Neural progenitor cell (in vitro differentiated cells): ENCODE measurements at regions not wholly inside any gene's neighbourhood (a gene's known extent, or its start where the extent isn't known, plus 50 kb on each side); places are given as distances from the start of the nearest gene placed in this dataset.

Source experiments
- DNase-seq: peaks from one replicate; pipeline ENCODE4 v3.0.0-alpha.2; 2016; ENCODE audit warnings: low spot score
- H2AFZ ChIP-seq: fragments of 200-600 bp; sonication (generic); replicated peaks from 2 replicates; pipeline ENCODE4 v1.6.1; 2016; ENCODE audit warnings: antibody characterized with exemption
- H3F3A ChIP-seq: fragments of 200-600 bp; sonication (generic); 2 replicates; pipeline ENCODE4 v1.6.1; 2016; ENCODE audit warnings: antibody characterized with exemption, low read depth
- H3K27ac ChIP-seq: fragments of 200-600 bp; sonication (generic); 2 replicates; pipeline ENCODE4 v1.5.1; 2016; ENCODE audit warnings: mild to moderate bottlenecking
- H3K27me3 ChIP-seq: fragments of 200-600 bp; sonication (generic); 2 replicates; pipeline ENCODE4 v1.6.1; 2016; ENCODE audit warnings: mild to moderate bottlenecking, moderate library complexity
- H3K36me3 ChIP-seq: fragments of 200-600 bp; sonication (generic); 2 replicates; pipeline ENCODE4 v1.5.1; 2016
- H3K4me1 ChIP-seq: fragments of 200-600 bp; sonication (generic); 2 replicates; pipeline ENCODE4 v1.6.1; 2016; ENCODE audit warnings: mixed run types
- H3K4me2 ChIP-seq: fragments of 200-600 bp; sonication (generic); 2 replicates; pipeline ENCODE4 v1.6.1; 2016
- H3K4me3 ChIP-seq: fragments of 200-600 bp; sonication (generic); 2 replicates; pipeline ENCODE4 v1.5.1; 2016
- H3K79me2 ChIP-seq: fragments of 200-600 bp; sonication (generic); 2 replicates; pipeline ENCODE4 v1.6.1; 2016; ENCODE audit warnings: low read depth
- H3K9ac ChIP-seq: fragments of 200-600 bp; sonication (generic); 2 replicates; pipeline ENCODE4 v1.6.1; 2016
- H3K9me3 ChIP-seq: fragments of 200-600 bp; sonication (generic); 2 replicates; pipeline ENCODE4 v1.5.1; 2016; ENCODE audit warnings: low read depth
- H4K20me1 ChIP-seq: fragments of 200-600 bp; sonication (generic); 2 replicates; pipeline ENCODE4 v1.6.1; 2016; ENCODE audit warnings: low read depth
- H3K27ac Mint-ChIP-seq: 3 replicates; pipeline ENCODE4 v1.8.0; 2021; ENCODE audit warnings: mixed read lengths
- H3K27me3 Mint-ChIP-seq: 2 replicates; pipeline ENCODE4 v1.8.0; 2022; ENCODE audit warnings: low read depth, mild to moderate bottlenecking, inconsistent platforms, moderate library complexity, mixed read lengths; ENCODE audit not compliant: insufficient read depth
- H3K36me3 Mint-ChIP-seq: 3 replicates; pipeline ENCODE4 v1.8.0; 2021; ENCODE audit warnings: mixed read lengths
- H3K4me1 Mint-ChIP-seq: 3 replicates; pipeline ENCODE4 v1.8.0; 2021; ENCODE audit warnings: mixed read lengths
- H3K4me3 Mint-ChIP-seq: 3 replicates; pipeline ENCODE4 v1.8.0; 2021; ENCODE audit warnings: mild to moderate bottlenecking, moderate library complexity, mixed read lengths
- H3K9me3 Mint-ChIP-seq: 3 replicates; pipeline ENCODE4 v1.8.0; 2020; ENCODE audit warnings: mixed read lengths
- CTCF ChIP-seq: fragments of 200-600 bp; sonication (generic); IDR thresholded peaks from 2 replicates; pipeline ENCODE4 v1.5.1; 2017; ENCODE audit warnings: antibody characterized with exemption, mild to moderate bottlenecking
- EZH2 ChIP-seq: fragments of 200-600 bp; sonication (generic); IDR thresholded peaks from 2 replicates; pipeline ENCODE4 v1.6.1; 2017; ENCODE audit warnings: antibody characterized with exemption, mild to moderate bottlenecking, moderate library complexity
- EZH2phosphoT487 ChIP-seq: fragments of 200-600 bp; sonication (generic); IDR thresholded peaks from 2 replicates; pipeline ENCODE4 v1.6.1; 2017; ENCODE audit warnings: antibody characterized with exemption

GRCh38 chr3:187873843-187874242 is 128.6 kb upstream of the BCL6 start:
- Histone ChIP-seq H2AFZ (no peak overlapping the region), H3K4me2 (no peak overlapping the region), H3K4me1 (no peaks in the 10 kb centered on the region), H3K27me3 (no peaks in the 10 kb centered on the region), H4K20me1 (no peaks in the 10 kb centered on the region), H3K9me3 (no peaks in the 10 kb centered on the region), H3K79me2 (no peaks in the 10 kb centered on the region), H3F3A (no peaks in the 10 kb centered on the region), H3K36me3 (no peaks in the 10 kb centered on the region), H3K27ac (no peak overlapping the region), H3K9ac (no peak overlapping the region), H3K4me3 (no peak overlapping the region)
- TF ChIP-seq EZH2, result no peak
- Mint-ChIP-seq H3K27ac (no peak overlapping the region), H3K9me3 (no peaks in the 10 kb centered on the region), H3K4me3 (no peak overlapping the region), H3K27me3 (no peaks in the 10 kb centered on the region), H3K4me1 (no peaks in the 10 kb centered on the region), H3K36me3 (no peaks in the 10 kb centered on the region)
- no peak for DNase-seq

GRCh38 chr3:187875863-187876262 is 130.6 kb upstream of the BCL6 start:
- H2AFZ ChIP-seq, result no peak overlapping the region
- H3K4me2 ChIP-seq, result no peak overlapping the region
- no peaks in the 10 kb centered on the region for H3K4me1 Mint-ChIP-seq
- H3K4me1 ChIP-seq, result no peaks in the 10 kb centered on the region
- H3F3A ChIP-seq, result no peaks in the 10 kb centered on the region
- H3K27me3 Mint-ChIP-seq, result no peaks in the 10 kb centered on the region
- no peak for DNase-seq
- H3K79me2 ChIP-seq, result no peaks in the 10 kb centered on the region
- H3K9me3 Mint-ChIP-seq, result no peaks in the 10 kb centered on the region
- no peak overlapping the region for H3K4me3 ChIP-seq
- H3K27me3 ChIP-seq, result no peaks in the 10 kb centered on the region
- H4K20me1 ChIP-seq, result no peaks in the 10 kb centered on the region
- no peak overlapping the region for H3K4me3 Mint-ChIP-seq
- TF ChIP-seq EZH2phosphoT487 (no peak), CTCF (no peak), EZH2 (no peak)
- H3K27ac ChIP-seq, result no peak overlapping the region
- no peaks in the 10 kb centered on the region for H3K36me3 ChIP-seq
- H3K9me3 ChIP-seq, result no peaks in the 10 kb centered on the region
- no peak overlapping the region for H3K27ac Mint-ChIP-seq
- H3K36me3 Mint-ChIP-seq, result no peaks in the 10 kb centered on the region
- H3K9ac ChIP-seq, result no peak overlapping the region

GRCh38 chr3:187878772-187879518 is 133.7 kb upstream of the BCL6 start:
- H3K27ac ChIP-seq, result no peak overlapping the region
- H3K79me2 ChIP-seq, result no peaks in the 10 kb centered on the region
- no peaks in the 10 kb centered on the region for H3K4me1 ChIP-seq
- Mint-ChIP-seq H3K27me3 (no peaks in the 10 kb centered on the region), H3K9me3 (no peaks in the 10 kb centered on the region), H3K4me1 (no peaks in the 10 kb centered on the region), H3K4me3 (no peak overlapping the region), H3K27ac (no peak overlapping the region), H3K36me3 (no peaks in the 10 kb centered on the region)
- no peak overlapping the region for H3K9ac ChIP-seq
- no peak for TF ChIP-seq CTCF
- no peak for TF ChIP-seq EZH2phosphoT487
- TF ChIP-seq EZH2, result no peak
- H3K4me3 ChIP-seq, result no peak overlapping the region
- no peak overlapping the region for H2AFZ ChIP-seq
- no peaks in the 10 kb centered on the region for H4K20me1 ChIP-seq
- H3K9me3 ChIP-seq, result no peaks in the 10 kb centered on the region
- no peaks in the 10 kb centered on the region for H3F3A ChIP-seq
- no peak overlapping the region for H3K4me2 ChIP-seq
- DNase-seq, result no peak
- no peaks in the 10 kb centered on the region for H3K27me3 ChIP-seq
- no peaks in the 10 kb centered on the region for H3K36me3 ChIP-seq

- no peaks in the 10 kb centered on the region for H3K4me1 ChIP-seq
- no peak overlapping the region for H3K9ac ChIP-seq
- H3K27me3 ChIP-seq, result no peaks in the 10 kb centered on the region
- H3F3A ChIP-seq, result no peaks in the 10 kb centered on the region
- H3K79me2 ChIP-seq, result no peaks in the 10 kb centered on the region
- no peaks in the 10 kb centered on the region for H3K36me3 ChIP-seq
- H3K4me3 ChIP-seq, result no peak overlapping the region
- Mint-ChIP-seq H3K27ac (no peak overlapping the region), H3K9me3 (no peaks in the 10 kb centered on the region), H3K4me3 (no peak overlapping the region), H3K4me1 (no peaks in the 10 kb centered on the region), H3K36me3 (no peaks in the 10 kb centered on the region), H3K27me3 (no peaks in the 10 kb centered on the region)
- DNase-seq, result no peak
- no peak overlapping the region for H2AFZ ChIP-seq
- no peaks in the 10 kb centered on the region for H3K9me3 ChIP-seq
- H3K27ac ChIP-seq, result no peak overlapping the region
- H3K4me2 ChIP-seq, result no peak overlapping the region
- H4K20me1 ChIP-seq, result no peaks in the 10 kb centered on the region
- TF ChIP-seq CTCF (no peak), EZH2phosphoT487 (no peak), EZH2 (no peak)
Observed at GRCh38 chr3:187880441-187880840, 135.2 kb upstream of the BCL6 start.
